ENCODE measurements at regions not wholly inside any gene's neighbourhood (a gene's known extent, or its start where the extent isn't known, plus 50 kb on each side); places are given as distances from the start of the nearest gene placed in this dataset.

DNA sequence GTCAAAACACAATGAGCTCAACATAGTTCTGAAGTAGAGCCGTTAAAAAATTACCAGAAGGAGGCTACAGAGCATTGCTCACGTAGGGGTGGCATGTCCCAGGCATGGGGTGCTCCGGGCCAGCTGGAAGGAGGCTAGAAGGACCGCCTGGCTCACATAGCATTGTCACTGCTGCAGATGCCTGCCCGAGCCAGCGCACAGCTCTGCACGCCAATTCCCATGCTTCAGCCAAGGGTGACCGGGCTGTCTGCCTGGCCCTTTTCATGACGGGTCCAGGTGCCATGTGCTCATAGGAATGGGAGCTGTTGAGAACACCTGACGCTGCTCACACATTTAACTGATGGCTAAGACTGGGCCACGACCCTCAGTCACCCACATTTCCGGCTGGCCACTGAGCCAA lies 228.9 kb upstream of the FOXF1 start:
- Mint-ChIP-seq H3K4me3 (no peak overlapping the region), H3K27ac (no peak overlapping the region), H3K36me3 (no peaks in the 10 kb centered on the region), H3K4me1 (no peaks in the 10 kb centered on the region), H3K27me3 (peaks cover 70% of the 10 kb centered on the region), H3K9me3 (no peaks in the 10 kb centered on the region)
- no peak for ATAC-seq

DNA sequence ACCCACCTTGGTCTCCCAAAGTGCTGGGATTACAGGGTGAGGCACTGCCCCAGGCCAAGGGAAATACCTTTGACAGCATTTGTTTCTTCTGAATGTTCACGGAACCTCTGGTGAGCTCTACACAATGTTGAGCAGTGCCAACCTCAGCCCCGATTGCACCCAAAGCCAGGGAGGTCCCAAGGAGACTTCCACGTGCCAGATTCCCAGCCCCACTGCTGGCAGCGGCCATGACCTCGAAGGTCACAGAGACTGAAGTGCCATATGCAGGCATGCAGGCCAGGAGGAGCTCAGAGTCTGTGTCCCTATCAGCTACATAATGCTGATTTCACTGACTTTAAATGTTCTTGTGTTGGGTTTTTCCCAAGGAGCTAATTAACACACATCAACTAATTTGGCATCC lies 226.4 kb upstream of the FOXF1 start:
- no peaks in the 10 kb centered on the region for H3K36me3 Mint-ChIP-seq
- ATAC-seq, result no peak
- H3K9me3 Mint-ChIP-seq, result no peaks in the 10 kb centered on the region
- H3K4me3 Mint-ChIP-seq, result no peak overlapping the region
- H3K27me3 Mint-ChIP-seq, result peaks cover 80% of the 10 kb centered on the region
- H3K4me1 Mint-ChIP-seq, result peaks cover 3% of the 10 kb centered on the region
- no peak overlapping the region for H3K27ac Mint-ChIP-seq

DNA sequence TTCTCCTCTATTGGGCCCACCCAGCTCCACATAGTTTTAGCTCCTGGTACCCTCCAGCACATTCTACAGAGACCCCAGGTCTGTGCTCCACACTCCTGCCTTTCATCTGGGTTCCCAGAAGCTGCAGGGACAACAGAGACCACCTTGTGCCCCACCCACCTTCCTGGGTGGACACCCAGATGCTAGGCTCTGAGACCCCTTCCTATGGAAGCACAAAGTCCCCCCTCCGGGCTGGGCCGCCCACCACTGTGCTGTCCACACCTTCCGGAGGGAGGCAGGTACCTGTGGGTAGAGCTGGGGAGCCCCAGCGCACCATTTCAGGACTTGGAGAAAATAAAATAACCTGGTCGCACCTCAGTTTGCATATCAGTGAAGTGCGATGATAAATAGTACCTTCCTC lies 224.9 kb upstream of the FOXF1 start:
- peaks cover 82% of the 10 kb centered on the region for H3K27me3 Mint-ChIP-seq
- H3K36me3 Mint-ChIP-seq, result no peaks in the 10 kb centered on the region
- no peaks in the 10 kb centered on the region for H3K9me3 Mint-ChIP-seq
- H3K4me1 Mint-ChIP-seq, result peaks cover 6% of the 10 kb centered on the region
- no peak overlapping the region for H3K27ac Mint-ChIP-seq
- no peak overlapping the region for H3K4me3 Mint-ChIP-seq
- no peak for ATAC-seq

DNA sequence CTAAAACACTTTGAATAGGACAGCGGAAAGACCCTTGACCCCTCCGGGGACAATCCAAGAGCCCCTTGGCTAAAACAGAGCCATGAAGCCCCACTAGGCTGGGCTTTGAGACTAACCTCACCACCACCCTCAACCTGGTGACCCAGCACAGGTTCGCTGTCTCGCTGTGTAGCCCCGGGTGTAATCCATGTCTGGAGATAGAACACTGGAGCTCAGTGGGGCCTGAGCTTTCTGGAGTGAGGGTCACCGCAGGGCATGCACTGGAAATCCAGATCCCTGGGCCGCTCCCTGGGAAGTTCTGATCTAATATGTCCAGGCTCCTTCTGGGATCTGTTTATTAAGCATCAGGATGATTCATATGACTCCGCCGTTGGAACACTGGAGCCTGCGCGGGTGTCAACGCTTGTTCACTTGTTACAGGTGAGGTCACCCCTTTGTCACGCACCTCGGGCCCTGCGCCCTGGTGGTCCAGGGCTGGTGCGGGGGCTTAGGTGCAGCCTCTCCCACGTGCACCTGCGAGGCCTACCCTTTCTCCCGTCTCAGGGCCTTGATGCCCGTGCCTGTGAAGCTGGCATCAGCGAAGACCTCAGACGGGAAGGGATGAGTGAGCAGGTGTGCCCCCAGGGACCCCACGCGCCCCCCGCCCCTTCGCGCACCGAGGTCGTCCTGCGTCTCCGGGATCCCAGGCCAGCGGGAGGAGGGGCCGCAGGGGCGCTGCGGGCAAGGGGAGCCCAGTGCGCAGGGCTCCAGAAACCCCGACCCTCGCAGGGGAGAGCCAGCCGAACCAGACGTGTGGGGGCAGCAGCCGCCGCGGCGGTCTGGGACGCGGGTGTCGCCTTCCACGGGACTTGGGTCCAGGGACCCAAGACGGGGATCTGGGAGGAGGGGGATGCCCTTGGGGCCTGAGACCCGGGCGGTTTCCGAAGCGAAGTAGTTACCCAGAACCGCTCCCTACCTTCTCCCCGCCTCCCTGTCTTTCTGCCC lies 224.1 kb upstream of the FOXF1 start:
- H3K4me1 Mint-ChIP-seq, result peaks cover 6% of the 10 kb centered on the region
- no peak overlapping the region for H3K4me3 Mint-ChIP-seq

DNA sequence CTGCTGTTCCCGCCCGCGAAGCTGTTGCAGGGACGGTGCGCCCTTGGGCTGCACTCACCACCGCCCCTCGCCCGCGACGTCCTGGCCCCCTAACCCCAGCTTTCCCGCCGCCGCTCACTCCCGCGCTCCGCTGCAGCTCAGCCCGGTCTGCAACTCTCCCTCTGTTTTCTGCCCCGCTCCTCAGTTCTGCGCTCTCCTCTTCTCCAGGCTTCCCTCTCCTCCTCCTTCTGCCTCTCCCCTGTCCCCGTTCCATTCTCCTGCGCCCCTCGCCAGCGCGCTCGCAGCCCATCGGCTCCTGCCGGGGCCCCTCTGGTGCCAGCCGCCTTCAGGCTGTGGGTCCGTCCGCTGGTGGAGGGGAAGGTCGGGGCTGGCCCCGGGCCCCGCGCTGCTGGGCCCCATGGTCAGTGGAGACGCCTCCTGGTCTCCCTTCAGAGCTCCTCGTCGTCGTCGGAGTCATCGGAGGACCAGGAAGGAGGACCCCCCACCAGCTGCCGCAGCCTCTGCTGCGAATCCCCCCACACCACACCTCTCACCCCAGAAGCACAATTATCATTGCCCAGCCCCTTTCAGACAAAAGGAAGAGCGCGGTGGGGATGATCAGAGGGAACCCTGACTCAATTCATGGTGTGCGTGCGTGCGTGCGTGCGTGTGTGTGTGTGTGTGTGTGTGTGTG lies 223.2 kb upstream of the FOXF1 start:
- Mint-ChIP-seq H3K27ac (no peak overlapping the region), H3K36me3 (no peaks in the 10 kb centered on the region), H3K4me3 (no peak overlapping the region), H3K9me3 (no peaks in the 10 kb centered on the region), H3K27me3 (peaks cover 83% of the 10 kb centered on the region), H3K4me1 (peaks cover 6% of the 10 kb centered on the region)
- ATAC-seq, result no peak

More for the DNA sequence above, 224.1 kb upstream of the FOXF1 start:
- ATAC-seq, result no peak
- no peaks in the 10 kb centered on the region for H3K9me3 Mint-ChIP-seq
- no peak overlapping the region for H3K27ac Mint-ChIP-seq
- H3K27me3 Mint-ChIP-seq, result peaks cover 82% of the 10 kb centered on the region
- no peaks in the 10 kb centered on the region for H3K36me3 Mint-ChIP-seq

DNA sequence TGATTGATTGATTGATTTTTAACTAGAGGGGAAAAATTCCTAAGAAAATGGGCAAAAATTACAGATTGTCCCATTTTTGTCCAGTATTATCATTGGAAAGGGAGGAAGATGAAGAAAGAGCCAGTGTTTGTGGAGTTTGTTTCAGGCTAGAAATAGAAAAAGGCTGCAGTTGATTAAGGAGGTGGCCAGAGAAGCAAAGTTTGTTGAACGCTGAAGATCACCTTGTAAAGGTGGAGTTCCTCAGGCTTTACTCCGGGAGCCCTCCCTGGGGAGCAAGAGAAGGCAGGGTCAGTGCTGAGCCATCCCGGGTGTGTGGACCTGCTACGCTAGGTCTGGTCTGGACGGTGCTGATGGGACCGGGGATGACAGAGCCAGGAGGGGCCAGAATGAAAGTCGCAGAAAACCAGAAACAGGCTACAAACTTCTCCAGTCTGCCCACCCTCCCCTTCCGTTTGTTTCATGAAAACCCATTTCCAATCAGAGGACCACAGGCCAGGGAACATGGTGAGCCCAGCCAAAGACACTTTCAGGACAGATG lies 222.6 kb upstream of the FOXF1 start:
- Mint-ChIP-seq H3K27me3 (peaks cover 88% of the 10 kb centered on the region), H3K36me3 (no peaks in the 10 kb centered on the region), H3K27ac (no peak overlapping the region), H3K4me1 (peaks cover 6% of the 10 kb centered on the region), H3K4me3 (no peak overlapping the region), H3K9me3 (no peaks in the 10 kb centered on the region)
- no peak for ATAC-seq

DNA sequence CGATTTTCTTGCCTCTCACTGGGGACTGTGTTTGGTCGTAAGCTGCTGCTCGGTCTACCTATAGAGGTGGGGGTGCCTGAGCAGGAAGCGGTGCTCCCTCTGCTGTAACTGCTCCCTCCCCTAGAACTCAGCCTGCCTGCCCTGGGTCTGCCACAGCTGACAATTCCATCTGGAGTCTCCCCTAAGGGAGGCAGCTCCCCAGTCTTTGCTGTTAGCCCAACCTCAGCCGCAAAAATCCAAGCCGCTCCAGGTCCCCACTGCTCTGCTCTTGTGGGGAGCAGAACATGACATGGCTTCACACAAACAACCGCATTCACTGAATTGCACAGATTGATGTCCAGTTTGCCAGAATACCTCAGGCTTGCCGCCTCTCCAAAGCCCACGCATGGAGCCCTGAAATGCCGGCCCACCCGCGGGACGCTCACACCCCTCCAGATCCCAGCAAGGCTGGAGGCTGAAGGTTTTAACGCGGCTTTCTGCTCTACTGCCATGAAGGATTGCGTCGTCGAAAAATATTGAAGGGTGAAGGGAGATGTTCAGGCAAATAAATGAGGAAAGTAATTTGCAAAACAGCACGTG lies 221.5 kb upstream of the FOXF1 start:
- H3K4me3 Mint-ChIP-seq, result no peak overlapping the region
- no peak for ATAC-seq

DNA sequence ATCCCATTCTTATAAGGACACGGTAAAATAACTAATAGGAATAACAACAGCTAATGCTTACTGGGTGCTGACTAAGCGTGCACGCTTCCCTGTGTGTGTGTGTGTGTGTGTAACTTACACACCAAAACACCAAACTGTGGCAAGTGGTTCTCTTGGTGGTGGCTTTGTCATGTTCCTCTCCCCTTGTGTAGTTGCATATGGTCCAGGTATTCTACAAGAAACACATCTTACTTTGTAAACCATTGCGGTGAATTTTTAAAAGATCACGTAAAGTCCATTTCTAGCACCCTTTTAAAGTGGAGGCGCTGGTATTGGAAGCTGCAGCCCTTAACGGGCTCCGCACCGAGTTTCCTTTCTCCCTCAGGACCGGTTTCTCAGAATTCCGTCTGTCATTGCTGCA lies 221.0 kb upstream of the FOXF1 start:
- Mint-ChIP-seq H3K9me3 (no peaks in the 10 kb centered on the region), H3K4me1 (peaks cover 6% of the 10 kb centered on the region), H3K27me3 (peaks cover 97% of the 10 kb centered on the region), H3K36me3 (no peaks in the 10 kb centered on the region), H3K4me3 (no peak overlapping the region), H3K27ac (no peak overlapping the region)
- ATAC-seq, result no peak

More for the DNA sequence above, 221.5 kb upstream of the FOXF1 start:
- Mint-ChIP-seq H3K27me3 (peaks cover 92% of the 10 kb centered on the region), H3K36me3 (no peaks in the 10 kb centered on the region), H3K9me3 (no peaks in the 10 kb centered on the region), H3K4me1 (peaks cover 6% of the 10 kb centered on the region), H3K27ac (no peak overlapping the region)

DNA sequence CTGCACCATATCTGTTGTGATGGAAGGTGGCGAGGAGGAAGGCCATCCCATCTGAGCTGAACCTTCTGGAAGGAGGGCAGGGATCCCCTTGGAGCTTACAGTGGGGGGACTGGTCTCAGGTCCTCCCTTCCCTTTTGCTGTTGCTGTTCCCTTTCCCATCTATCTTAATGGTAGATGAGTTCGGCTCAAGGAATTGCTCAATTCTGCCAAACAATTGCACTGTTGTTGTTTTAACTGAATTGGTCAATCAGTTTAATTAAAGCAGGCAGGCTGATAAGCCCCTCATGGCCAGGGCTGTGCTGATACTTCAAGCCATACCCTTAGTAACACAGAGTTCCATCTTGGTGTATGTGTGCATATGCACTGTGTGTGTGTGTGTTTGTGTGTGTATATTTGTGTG lies 220.4 kb upstream of the FOXF1 start:
- H3K27ac Mint-ChIP-seq, result no peak overlapping the region
- ATAC-seq, result no peak
- H3K4me3 Mint-ChIP-seq, result no peak overlapping the region
- peaks cover 6% of the 10 kb centered on the region for H3K4me1 Mint-ChIP-seq
- H3K36me3 Mint-ChIP-seq, result no peaks in the 10 kb centered on the region
- H3K27me3 Mint-ChIP-seq, result peaks cover 97% of the 10 kb centered on the region
- H3K9me3 Mint-ChIP-seq, result no peaks in the 10 kb centered on the region

DNA sequence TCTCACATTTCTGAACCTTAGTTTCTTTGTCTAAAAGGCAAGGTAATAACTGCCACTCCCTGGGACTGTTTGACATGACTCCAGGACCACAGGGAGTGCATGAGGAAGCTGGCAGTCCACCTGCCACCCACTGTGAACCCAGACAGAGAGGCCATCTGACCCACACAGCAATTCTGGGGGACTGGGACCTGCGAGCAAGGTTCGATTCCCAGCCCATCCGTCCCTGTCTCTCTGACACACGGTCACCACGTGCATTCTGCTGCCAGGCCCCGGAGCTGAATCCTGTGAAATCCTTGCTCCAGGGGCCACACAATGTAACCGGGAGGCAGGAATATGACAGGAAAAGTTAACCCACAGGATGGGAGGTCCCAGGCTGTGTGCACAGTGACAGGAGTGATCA lies 218.8 kb upstream of the FOXF1 start:
- no peak for ATAC-seq
- Mint-ChIP-seq H3K27ac (no peak overlapping the region), H3K4me3 (no peak overlapping the region), H3K27me3 (peaks cover 94% of the 10 kb centered on the region), H3K4me1 (peaks cover 6% of the 10 kb centered on the region), H3K36me3 (no peaks in the 10 kb centered on the region), H3K9me3 (no peaks in the 10 kb centered on the region)

DNA sequence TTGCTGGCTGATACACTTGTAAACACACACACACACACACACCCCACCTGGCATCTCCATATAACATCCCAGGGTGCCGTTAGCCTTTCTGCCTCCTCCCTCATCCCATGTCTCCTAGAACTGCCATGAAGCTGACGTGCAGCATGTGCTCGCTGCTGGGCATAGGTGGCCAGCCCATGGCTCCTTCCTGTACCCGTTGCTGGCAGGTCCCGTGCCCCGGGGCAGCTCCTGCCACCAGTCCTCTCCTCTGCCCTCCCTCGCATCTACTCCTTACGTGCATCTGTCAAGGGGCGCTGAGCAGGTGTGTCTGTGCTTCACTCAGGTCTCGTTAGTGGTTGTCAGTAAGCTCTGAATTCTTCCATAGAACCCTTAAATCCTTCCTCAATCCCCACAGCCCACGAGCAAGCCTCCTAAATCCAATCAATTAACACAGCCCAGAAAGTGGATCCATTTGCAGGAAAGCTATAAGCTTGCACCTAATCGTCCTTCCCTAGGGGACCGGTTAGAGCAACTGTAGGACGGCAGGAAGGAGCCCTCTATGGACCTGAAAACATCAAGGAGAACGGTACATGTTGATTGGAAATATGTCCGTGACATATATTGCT lies 218.1 kb upstream of the FOXF1 start:
- peaks cover 94% of the 10 kb centered on the region for H3K27me3 Mint-ChIP-seq
- no peaks in the 10 kb centered on the region for H3K36me3 Mint-ChIP-seq
- no peak for ATAC-seq
- H3K4me3 Mint-ChIP-seq, result no peak overlapping the region
- peaks cover 6% of the 10 kb centered on the region for H3K4me1 Mint-ChIP-seq
- no peaks in the 10 kb centered on the region for H3K9me3 Mint-ChIP-seq
- H3K27ac Mint-ChIP-seq, result no peak overlapping the region

DNA sequence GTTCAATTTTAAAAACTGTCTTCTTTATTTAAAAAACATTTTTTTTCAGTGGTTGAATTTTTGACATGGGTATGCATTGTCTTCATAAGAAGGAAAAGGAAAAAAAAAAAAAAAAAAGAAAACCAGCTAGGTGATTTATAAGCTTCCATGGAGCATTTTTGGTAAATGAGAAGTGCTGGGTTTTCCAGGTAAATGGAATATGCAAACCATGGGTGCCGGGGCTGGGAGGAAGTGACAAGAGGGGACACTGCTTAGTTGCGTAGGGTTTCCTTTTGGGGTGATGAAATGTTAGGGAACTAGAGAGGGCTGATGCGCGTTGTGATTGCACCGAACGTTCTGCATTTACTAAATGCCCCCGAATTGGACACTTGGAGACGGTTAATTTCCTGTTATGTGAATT lies 217.4 kb upstream of the FOXF1 start:
- H3K36me3 Mint-ChIP-seq, result no peaks in the 10 kb centered on the region
- no peak overlapping the region for H3K4me3 Mint-ChIP-seq
- no peaks in the 10 kb centered on the region for H3K9me3 Mint-ChIP-seq
- no peak for ATAC-seq
- peaks cover 6% of the 10 kb centered on the region for H3K4me1 Mint-ChIP-seq
- peaks cover 94% of the 10 kb centered on the region for H3K27me3 Mint-ChIP-seq
- H3K27ac Mint-ChIP-seq, result no peak overlapping the region

DNA sequence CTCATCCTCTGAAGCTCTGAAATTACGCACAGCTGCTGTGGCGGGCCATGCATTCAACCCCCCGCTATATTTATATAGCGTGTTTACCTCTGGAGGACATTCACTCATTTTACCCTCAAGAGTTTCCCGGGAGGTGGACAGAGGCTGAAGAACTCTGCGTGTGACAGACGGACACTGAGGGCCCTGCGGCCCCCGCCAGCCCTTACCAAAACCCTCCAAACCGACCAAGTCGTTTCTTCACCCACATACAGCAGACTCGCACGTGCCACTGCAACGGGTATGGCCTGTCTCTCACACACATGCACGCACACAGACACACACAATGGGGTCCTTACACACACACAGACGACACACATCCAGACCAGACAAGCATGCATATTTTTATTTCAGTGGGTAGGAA lies 216.4 kb upstream of the FOXF1 start:
- Mint-ChIP-seq H3K27ac (no peak overlapping the region), H3K36me3 (no peaks in the 10 kb centered on the region), H3K4me3 (no peak overlapping the region), H3K9me3 (no peaks in the 10 kb centered on the region), H3K27me3 (peaks cover 94% of the 10 kb centered on the region), H3K4me1 (peaks cover 3% of the 10 kb centered on the region)
- no peak for ATAC-seq

DNA sequence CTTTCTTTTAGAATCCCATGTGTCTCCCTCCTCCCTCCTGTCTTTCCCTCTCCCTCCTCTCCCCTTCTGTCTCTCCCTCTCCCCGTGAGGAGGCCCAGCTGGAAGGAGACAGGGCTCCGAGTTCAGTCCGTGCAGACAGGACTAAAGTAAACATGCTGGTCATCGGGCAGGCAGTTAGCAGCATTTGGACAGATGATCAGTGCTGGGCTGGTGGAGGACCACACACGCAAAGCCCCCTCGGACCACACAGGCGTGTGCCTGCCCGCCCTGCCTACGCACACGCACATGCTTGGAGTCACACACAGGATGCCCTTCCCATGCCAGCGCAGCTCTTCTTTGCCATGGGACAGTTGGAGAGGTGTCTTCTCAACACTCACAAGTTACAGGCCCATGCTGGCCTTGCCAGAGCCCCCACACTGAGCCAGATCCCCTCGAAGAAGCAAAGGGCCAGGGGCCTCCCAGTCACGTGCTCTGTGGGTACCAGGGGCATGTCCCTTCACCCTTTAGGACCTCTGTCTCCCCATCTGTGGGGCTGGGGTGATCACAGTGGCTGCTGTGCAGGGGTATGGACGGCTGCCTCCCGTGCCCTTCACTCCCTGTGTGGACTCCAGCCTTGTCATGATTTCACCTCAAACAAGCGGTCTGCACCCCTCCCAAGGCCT lies 215.7 kb upstream of the FOXF1 start:
- ATAC-seq, result no peak

DNA sequence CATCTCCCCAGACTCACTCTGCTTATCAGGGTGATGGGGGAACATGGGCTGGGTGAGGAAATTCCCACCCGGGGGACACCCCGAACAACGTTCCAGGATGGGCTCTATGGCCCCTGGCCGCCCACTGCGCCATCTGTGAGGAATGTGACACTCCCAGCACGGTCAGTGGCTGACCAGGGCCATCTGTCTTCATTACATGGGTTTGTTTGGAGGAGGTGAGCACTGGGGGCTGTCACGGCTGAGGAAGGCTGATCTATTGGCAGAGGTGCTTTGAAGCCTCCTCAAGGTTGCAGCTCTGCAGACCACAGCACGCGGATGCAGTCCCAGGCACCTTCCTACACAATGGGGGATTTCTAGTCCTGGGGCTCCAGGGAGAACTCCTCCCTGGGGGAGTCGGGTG lies 214.1 kb upstream of the FOXF1 start:
- no peak overlapping the region for H3K27ac Mint-ChIP-seq
- H3K4me3 Mint-ChIP-seq, result no peak overlapping the region
- H3K9me3 Mint-ChIP-seq, result no peaks in the 10 kb centered on the region
- H3K27me3 Mint-ChIP-seq, result peaks cover 91% of the 10 kb centered on the region
- no peaks in the 10 kb centered on the region for H3K36me3 Mint-ChIP-seq
- no peak for ATAC-seq
- H3K4me1 Mint-ChIP-seq, result peaks cover 5% of the 10 kb centered on the region

More for the DNA sequence above, 215.7 kb upstream of the FOXF1 start:
- H3K27me3 Mint-ChIP-seq, result peaks cover 91% of the 10 kb centered on the region
- H3K4me1 Mint-ChIP-seq, result no peaks in the 10 kb centered on the region
- no peak overlapping the region for H3K4me3 Mint-ChIP-seq
- no peak overlapping the region for H3K27ac Mint-ChIP-seq
- H3K36me3 Mint-ChIP-seq, result no peaks in the 10 kb centered on the region
- no peaks in the 10 kb centered on the region for H3K9me3 Mint-ChIP-seq

Data from stimulated activated memory B cell treated with anti-CD40 and anti-IgM and Interleukin-4, amounts not matched to agents 10 μg/mL and 1 μg/mL and 100 μg/mL, for 72 hours (primary cell).